Neural progenitor cell (in vitro differentiated cells): ENCODE measurements at regions not wholly inside any gene's neighbourhood (a gene's known extent, or its start where the extent isn't known, plus 50 kb on each side); places are given as distances from the start of the nearest gene placed in this dataset.

Experiments used
- DNase-seq: peaks from one replicate; pipeline ENCODE4 v3.0.0-alpha.2; 2016; ENCODE audit warnings: low spot score
- H2AFZ ChIP-seq: fragments of 200-600 bp; sonication (generic); replicated peaks from 2 replicates; pipeline ENCODE4 v1.6.1; 2016; ENCODE audit warnings: antibody characterized with exemption
- H3F3A ChIP-seq: fragments of 200-600 bp; sonication (generic); 2 replicates; pipeline ENCODE4 v1.6.1; 2016; ENCODE audit warnings: antibody characterized with exemption, low read depth
- H3K27ac ChIP-seq: fragments of 200-600 bp; sonication (generic); 2 replicates; pipeline ENCODE4 v1.5.1; 2016; ENCODE audit warnings: mild to moderate bottlenecking
- H3K27me3 ChIP-seq: fragments of 200-600 bp; sonication (generic); 2 replicates; pipeline ENCODE4 v1.6.1; 2016; ENCODE audit warnings: mild to moderate bottlenecking, moderate library complexity
- H3K36me3 ChIP-seq: fragments of 200-600 bp; sonication (generic); 2 replicates; pipeline ENCODE4 v1.5.1; 2016
- H3K4me1 ChIP-seq: fragments of 200-600 bp; sonication (generic); 2 replicates; pipeline ENCODE4 v1.6.1; 2016; ENCODE audit warnings: mixed run types
- H3K4me2 ChIP-seq: fragments of 200-600 bp; sonication (generic); 2 replicates; pipeline ENCODE4 v1.6.1; 2016
- H3K4me3 ChIP-seq: fragments of 200-600 bp; sonication (generic); 2 replicates; pipeline ENCODE4 v1.5.1; 2016
- H3K79me2 ChIP-seq: fragments of 200-600 bp; sonication (generic); 2 replicates; pipeline ENCODE4 v1.6.1; 2016; ENCODE audit warnings: low read depth
- H3K9ac ChIP-seq: fragments of 200-600 bp; sonication (generic); 2 replicates; pipeline ENCODE4 v1.6.1; 2016
- H3K9me3 ChIP-seq: fragments of 200-600 bp; sonication (generic); 2 replicates; pipeline ENCODE4 v1.5.1; 2016; ENCODE audit warnings: low read depth
- H4K20me1 ChIP-seq: fragments of 200-600 bp; sonication (generic); 2 replicates; pipeline ENCODE4 v1.6.1; 2016; ENCODE audit warnings: low read depth
- H3K27ac Mint-ChIP-seq: 3 replicates; pipeline ENCODE4 v1.8.0; 2021; ENCODE audit warnings: mixed read lengths
- H3K27me3 Mint-ChIP-seq: 2 replicates; pipeline ENCODE4 v1.8.0; 2022; ENCODE audit warnings: low read depth, mild to moderate bottlenecking, inconsistent platforms, moderate library complexity, mixed read lengths; ENCODE audit not compliant: insufficient read depth
- H3K36me3 Mint-ChIP-seq: 3 replicates; pipeline ENCODE4 v1.8.0; 2021; ENCODE audit warnings: mixed read lengths
- H3K4me1 Mint-ChIP-seq: 3 replicates; pipeline ENCODE4 v1.8.0; 2021; ENCODE audit warnings: mixed read lengths
- H3K4me3 Mint-ChIP-seq: 3 replicates; pipeline ENCODE4 v1.8.0; 2021; ENCODE audit warnings: mild to moderate bottlenecking, moderate library complexity, mixed read lengths
- H3K9me3 Mint-ChIP-seq: 3 replicates; pipeline ENCODE4 v1.8.0; 2020; ENCODE audit warnings: mixed read lengths
- CTCF ChIP-seq: fragments of 200-600 bp; sonication (generic); IDR thresholded peaks from 2 replicates; pipeline ENCODE4 v1.5.1; 2017; ENCODE audit warnings: antibody characterized with exemption, mild to moderate bottlenecking
- EZH2 ChIP-seq: fragments of 200-600 bp; sonication (generic); IDR thresholded peaks from 2 replicates; pipeline ENCODE4 v1.6.1; 2017; ENCODE audit warnings: antibody characterized with exemption, mild to moderate bottlenecking, moderate library complexity
- EZH2phosphoT487 ChIP-seq: fragments of 200-600 bp; sonication (generic); IDR thresholded peaks from 2 replicates; pipeline ENCODE4 v1.6.1; 2017; ENCODE audit warnings: antibody characterized with exemption

- Histone ChIP-seq H3K27ac (no peak overlapping the region), H3K4me2 (no peak overlapping the region), H3K4me1 (no peaks in the 10 kb centered on the region), H3K36me3 (no peaks in the 10 kb centered on the region), H3K9ac (no peak overlapping the region), H3K79me2 (no peaks in the 10 kb centered on the region), H3K4me3 (no peak overlapping the region), H3K9me3 (no peaks in the 10 kb centered on the region), H3K27me3 (no peaks in the 10 kb centered on the region), H3F3A (no peaks in the 10 kb centered on the region), H2AFZ (no peak overlapping the region), H4K20me1 (no peaks in the 10 kb centered on the region)
- Mint-ChIP-seq H3K4me1 (no peaks in the 10 kb centered on the region), H3K27ac (no peak overlapping the region), H3K36me3 (no peaks in the 10 kb centered on the region), H3K27me3 (no peaks in the 10 kb centered on the region), H3K4me3 (no peak overlapping the region), H3K9me3 (no peaks in the 10 kb centered on the region)
- no peak for DNase-seq
- TF ChIP-seq EZH2phosphoT487 (no peak), EZH2 (no peak), CTCF (no peak)
Observed at GRCh38 chr3:83633758-83634157, 1325.0 kb upstream of the CADM2 start.

DNA sequence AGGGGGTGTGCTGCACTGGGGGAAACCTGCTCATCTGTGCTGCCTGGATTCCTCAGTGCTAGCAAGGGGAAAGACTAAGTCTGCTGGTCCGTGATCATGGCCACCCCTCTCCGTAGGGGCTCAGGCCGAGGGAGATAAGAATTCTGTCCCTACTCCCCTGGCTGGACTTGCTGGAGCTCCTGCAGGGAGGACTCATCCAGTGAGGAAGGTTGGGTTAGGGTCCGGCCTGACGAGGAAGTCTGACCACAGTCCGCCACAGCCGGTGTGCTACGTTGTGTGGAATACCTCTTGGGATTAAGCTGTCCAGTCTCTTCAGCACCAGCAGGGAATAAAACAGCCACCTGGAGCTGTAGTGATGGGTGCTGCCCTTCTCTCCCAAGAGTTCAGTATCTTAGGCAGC, 1309.1 kb upstream of the CADM2 start:
- Histone ChIP-seq H3K4me3 (no peak overlapping the region), H4K20me1 (no peaks in the 10 kb centered on the region)
- H3K27me3 Mint-ChIP-seq, result no peaks in the 10 kb centered on the region

GRCh38 chr3:83655083-83655482, 1303.7 kb upstream of the CADM2 start:
- Histone ChIP-seq H3K79me2 (no peaks in the 10 kb centered on the region), H3F3A (no peaks in the 10 kb centered on the region), H2AFZ (no peak overlapping the region), H3K36me3 (no peaks in the 10 kb centered on the region), H3K4me3 (no peak overlapping the region), H3K4me2 (no peak overlapping the region), H3K27ac (no peak overlapping the region), H3K4me1 (no peaks in the 10 kb centered on the region), H3K27me3 (no peaks in the 10 kb centered on the region), H4K20me1 (no peaks in the 10 kb centered on the region), H3K9ac (no peak overlapping the region), H3K9me3 (no peaks in the 10 kb centered on the region)
- H3K27me3 Mint-ChIP-seq, result no peaks in the 10 kb centered on the region
- no peak for DNase-seq
- H3K27ac Mint-ChIP-seq, result no peak overlapping the region
- H3K9me3 Mint-ChIP-seq, result no peaks in the 10 kb centered on the region
- TF ChIP-seq EZH2phosphoT487, result no peak
- TF ChIP-seq CTCF, result no peak
- no peak for TF ChIP-seq EZH2
- no peak overlapping the region for H3K4me3 Mint-ChIP-seq
- H3K4me1 Mint-ChIP-seq, result no peaks in the 10 kb centered on the region
- H3K36me3 Mint-ChIP-seq, result no peaks in the 10 kb centered on the region

More for the DNA sequence above, 1309.1 kb upstream of the CADM2 start:
- no peak for TF ChIP-seq EZH2phosphoT487
- TF ChIP-seq EZH2, result no peak
- Histone ChIP-seq H3K36me3 (no peaks in the 10 kb centered on the region), H3K27ac (no peak overlapping the region), H3F3A (no peaks in the 10 kb centered on the region), H3K79me2 (no peaks in the 10 kb centered on the region), H3K4me1 (no peaks in the 10 kb centered on the region), H2AFZ (no peak overlapping the region), H3K9ac (no peak overlapping the region), H3K4me2 (no peak overlapping the region), H3K27me3 (no peaks in the 10 kb centered on the region), H3K9me3 (no peaks in the 10 kb centered on the region)
- Mint-ChIP-seq H3K36me3 (no peaks in the 10 kb centered on the region), H3K4me3 (no peak overlapping the region), H3K27ac (no peak overlapping the region), H3K4me1 (peaks cover 8% of the 10 kb centered on the region), H3K9me3 (peaks cover 2% of the 10 kb centered on the region)
- no peak for DNase-seq

DNA sequence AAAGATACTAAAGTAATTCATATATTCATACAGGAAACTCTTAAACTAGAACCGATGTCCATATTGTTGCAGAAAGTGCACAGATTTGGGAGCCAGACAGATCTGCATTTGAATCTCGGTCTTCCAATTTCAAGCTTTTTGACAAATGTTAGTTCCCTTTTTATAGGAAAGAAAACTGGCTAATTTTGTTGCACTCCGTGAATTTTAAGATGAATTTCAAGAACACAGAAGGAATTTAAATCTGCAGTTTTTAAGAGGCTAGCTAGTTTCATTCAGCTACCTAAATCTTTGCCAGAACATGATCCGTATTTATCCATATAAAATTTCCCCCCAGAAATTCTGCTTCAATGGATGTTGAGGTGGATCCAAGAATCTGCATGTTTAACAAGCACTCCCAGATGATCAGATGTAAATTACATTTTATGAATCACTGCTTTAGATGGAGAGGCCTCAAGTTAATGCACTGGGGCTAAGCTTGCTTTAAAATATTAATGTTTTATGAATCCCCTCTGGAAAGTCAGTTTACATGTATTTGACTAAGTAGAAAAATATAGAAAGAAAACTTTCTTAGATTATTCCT, 1296.3 kb upstream of the CADM2 start:
- H3K27me3 ChIP-seq, result no peaks in the 10 kb centered on the region
- TF ChIP-seq CTCF (no peak), EZH2phosphoT487 (no peak), EZH2 (no peak)
- no peaks in the 10 kb centered on the region for H3K27me3 Mint-ChIP-seq
- H3K4me2 ChIP-seq, result no peak overlapping the region
- H3K36me3 ChIP-seq, result no peaks in the 10 kb centered on the region
- no peaks in the 10 kb centered on the region for H3K9me3 ChIP-seq
- no peaks in the 10 kb centered on the region for H4K20me1 ChIP-seq
- no peaks in the 10 kb centered on the region for H3K9me3 Mint-ChIP-seq
- H3K4me1 ChIP-seq, result no peaks in the 10 kb centered on the region
- no peak overlapping the region for H3K27ac ChIP-seq
- no peaks in the 10 kb centered on the region for H3K36me3 Mint-ChIP-seq
- H3K27ac Mint-ChIP-seq, result no peak overlapping the region
- no peaks in the 10 kb centered on the region for H3K4me1 Mint-ChIP-seq
- no peak overlapping the region for H3K4me3 Mint-ChIP-seq
- H3K9ac ChIP-seq, result no peak overlapping the region
- H3K79me2 ChIP-seq, result no peaks in the 10 kb centered on the region
- H3F3A ChIP-seq, result no peaks in the 10 kb centered on the region
- DNase-seq, result no peak
- H2AFZ ChIP-seq, result peak overlapping the region; percentile 44
- H3K4me3 ChIP-seq, result no peak overlapping the region
